Amniotic stem cell (primary cell): ENCODE measurements at regions not wholly inside any gene's neighbourhood (a gene's known extent, or its start where the extent isn't known, plus 50 kb on each side); places are given as distances from the start of the nearest gene placed in this dataset.

Experiments used
- DNase-seq: peaks from one replicate; lab custom pipeline; 2025; lab: John Stamatoyannopoulos, UW

GRCh38 chr11:134531327-134532130, 119.5 kb upstream of the B3GAT1 start:
- no peak for DNase-seq

DNA sequence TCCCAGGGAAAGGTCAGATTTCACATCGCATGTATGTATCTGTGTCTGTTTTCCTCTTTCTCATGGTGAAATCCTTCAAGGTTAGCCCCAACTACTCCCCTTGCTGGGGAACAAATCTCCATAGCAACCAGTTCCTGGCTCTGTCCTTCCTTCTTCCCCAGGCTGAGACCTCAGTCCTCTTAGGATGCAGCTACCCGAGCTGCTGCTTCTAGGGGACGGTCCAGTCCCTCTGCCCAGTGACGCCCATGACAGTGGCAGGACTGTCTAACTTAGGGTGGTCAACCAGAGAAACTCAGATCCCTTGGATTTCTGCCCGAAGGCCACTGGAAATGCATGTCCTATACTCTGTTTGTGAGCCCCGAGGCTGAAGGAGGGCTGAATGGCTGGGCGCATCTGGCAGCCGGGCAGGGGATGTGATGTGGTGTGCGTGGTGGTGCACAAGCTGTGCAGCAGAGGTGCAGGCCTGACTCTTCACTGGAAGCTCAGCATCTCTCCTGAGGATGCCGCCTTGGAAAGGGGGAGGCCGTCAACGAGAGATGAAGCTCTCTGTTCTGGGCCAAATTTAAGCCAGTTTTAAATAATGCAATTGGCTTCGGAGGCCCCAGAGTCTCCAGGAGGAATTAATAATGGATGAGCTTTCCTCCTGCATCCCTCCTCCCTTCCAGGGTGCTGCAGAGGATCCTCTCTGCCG, 118.7 kb upstream of the B3GAT1 start:
- DNase-seq = no peak

GRCh38 chr11:134529212-134530096, 117.4 kb upstream of the B3GAT1 start:
- no peak for DNase-seq

GRCh38 chr11:134528453-134528852, 116.4 kb upstream of the B3GAT1 start:
- DNase-seq = no peak

- DNase-seq = no peak
Measured at GRCh38 chr11:134527382-134528243, 115.6 kb upstream of the B3GAT1 start.

- no peak for DNase-seq
Measured at GRCh38 chr11:134524896-134525845, 113.1 kb upstream of the B3GAT1 start.

GRCh38 chr11:134524201-134524600, 112.2 kb upstream of the B3GAT1 start:
- no peak for DNase-seq

- no peak for DNase-seq
Measured at GRCh38 chr11:134522782-134523570, 110.9 kb upstream of the B3GAT1 start.

GRCh38 chr11:134521452-134522289, 109.6 kb upstream of the B3GAT1 start:
- no peak for DNase-seq

GRCh38 chr11:134521001-134521400, 109.0 kb upstream of the B3GAT1 start:
- DNase-seq = no peak

DNA sequence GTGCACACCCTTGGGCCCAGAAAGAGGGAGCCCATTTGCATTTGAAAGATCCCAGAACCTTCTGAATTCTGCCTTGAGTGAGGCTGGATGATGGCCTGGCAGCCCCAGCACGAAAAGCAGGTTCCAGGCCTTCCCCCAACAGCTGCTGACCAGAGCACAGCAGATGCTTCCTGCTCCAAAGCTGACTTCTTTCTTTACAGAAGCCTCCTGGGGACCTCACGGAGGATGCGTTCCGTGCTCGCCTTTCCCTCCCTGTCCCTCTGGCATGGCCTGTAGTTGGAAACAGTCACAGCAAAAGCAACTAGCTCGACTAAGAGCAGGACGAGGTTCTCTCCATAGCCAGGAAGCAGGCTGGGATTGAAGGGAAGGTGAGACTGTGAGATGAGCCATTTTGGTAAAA, 107.7 kb upstream of the B3GAT1 start:
- DNase-seq = no peak

GRCh38 chr11:134519390-134519750, 107.3 kb upstream of the B3GAT1 start:
- DNase-seq = no peak

DNA sequence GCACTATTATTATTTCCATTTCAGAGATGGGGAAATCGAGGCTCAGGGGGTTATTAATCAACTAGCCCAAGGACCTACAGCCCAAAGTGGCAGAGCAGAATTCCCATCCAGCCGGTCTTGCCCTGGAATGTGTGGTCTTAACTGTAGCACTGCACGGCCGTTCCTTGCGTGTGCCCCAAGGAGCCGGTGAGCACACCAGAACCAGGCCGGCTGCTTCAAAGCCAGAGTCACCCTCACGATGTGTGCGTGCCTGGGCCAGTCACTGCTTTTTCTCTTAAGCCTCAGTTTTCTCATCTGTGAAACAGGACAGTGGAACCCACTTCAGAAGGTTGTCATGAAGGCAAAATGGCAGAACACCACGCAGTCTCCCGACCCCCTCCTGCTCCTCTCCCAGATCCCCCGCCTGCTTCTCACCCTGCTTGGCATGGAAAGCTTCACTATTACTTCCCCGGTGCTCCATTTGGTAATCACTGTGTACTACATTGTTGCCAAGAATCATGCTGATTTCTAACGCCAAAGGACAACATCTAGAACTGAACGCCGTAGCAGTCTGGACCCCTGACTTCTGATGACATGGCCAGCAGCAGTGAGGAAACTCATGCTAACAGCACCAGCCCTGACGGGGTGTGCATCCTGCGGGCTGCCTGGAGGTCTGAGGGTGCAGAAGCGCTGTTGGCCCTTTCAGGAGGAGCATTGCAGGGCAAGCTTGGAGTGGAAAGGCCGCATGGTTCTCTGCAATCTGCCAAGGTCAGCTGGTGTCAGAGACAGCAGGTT, 106.8 kb upstream of the B3GAT1 start:
- DNase-seq = no peak

GRCh38 chr11:134517621-134518293, 105.7 kb upstream of the B3GAT1 start:
- DNase-seq = no peak

DNA sequence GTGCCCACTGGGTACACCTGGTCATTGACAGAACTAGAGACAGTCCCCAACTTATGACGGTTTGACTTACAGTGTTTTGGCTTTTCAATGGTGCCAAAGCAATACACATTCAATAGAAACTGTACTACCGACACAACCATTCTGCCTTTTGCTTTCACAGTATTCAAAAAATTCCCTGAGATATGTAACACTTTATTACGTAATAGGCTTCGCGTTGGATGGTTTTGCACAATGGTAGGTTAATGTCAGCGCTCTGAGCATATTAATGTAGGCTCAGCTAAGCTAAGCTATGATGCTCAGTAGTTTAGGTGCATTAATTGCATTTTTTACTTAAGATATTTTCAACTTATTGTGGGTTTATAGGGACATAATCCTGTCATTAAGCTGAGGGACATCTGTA, 105.1 kb upstream of the B3GAT1 start:
- no peak for DNase-seq

DNA sequence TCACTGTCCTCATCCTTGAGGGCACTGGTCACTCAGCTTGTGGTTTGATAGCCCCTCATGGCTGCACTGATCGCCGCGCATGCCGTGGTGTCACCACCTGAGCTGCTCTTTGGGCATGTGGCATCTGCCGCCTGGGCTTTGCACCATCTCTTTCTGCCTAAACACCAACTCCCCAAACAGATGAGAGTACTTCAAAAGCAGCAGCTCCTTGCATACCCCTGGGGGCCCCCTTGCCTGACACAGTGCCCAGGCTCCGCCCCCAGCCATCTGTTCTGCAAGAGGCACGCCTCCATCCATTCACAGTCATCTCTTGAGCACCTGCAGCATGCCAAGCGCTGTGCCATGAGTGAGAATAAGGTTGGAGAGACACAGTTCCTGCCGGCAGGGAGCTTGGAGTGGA, 104.5 kb upstream of the B3GAT1 start:
- DNase-seq = no peak
